ENCODE measurements at regions not wholly inside any gene's neighbourhood (a gene's known extent, or its start where the extent isn't known, plus 50 kb on each side); places are given as distances from the start of the nearest gene placed in this dataset.
"Not testable (repeated sequence)": the region's sequence is repeated elsewhere in the genome, so short reads cannot be mapped to it uniquely, and the experiment has no call there.

DNA sequence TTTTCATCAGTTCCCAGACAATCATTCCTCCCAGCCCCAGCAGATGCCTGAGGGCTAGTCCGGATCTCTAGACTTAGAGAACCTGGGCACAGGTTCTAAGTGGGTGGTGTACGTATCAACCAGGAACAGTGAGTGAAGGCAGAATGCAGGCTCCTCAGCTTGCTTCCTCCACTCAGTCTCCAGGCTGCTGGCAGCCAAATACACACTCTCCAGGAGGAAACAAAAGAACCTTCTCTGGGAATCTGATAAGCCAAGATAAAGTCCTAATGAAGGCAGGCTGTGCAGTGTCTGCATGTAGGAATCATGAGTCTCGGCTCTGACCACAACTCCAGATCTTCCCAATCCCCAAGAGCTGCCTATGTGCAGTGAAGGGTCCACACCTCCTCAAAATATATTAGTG lies 245.7 kb downstream of the SP3 start:
- Histone ChIP-seq H3K9me3 (no peaks in the 10 kb centered on the region), H3K36me3 (no peaks in the 10 kb centered on the region), H3K4me1 (ENCODE audit: insufficient read depth) (no peaks in the 10 kb centered on the region), H3K27me3 (no peaks in the 10 kb centered on the region), H3K4me3 (no peak overlapping the region), H3K27ac (no peak overlapping the region)
- TF ChIP-seq EP300 (IDR thresholded peaks at IDR 0.05): no peak
- intact Hi-C loops (cut with DNase I): no loop called here
- WGBS, 3 donors: 85 to 91% (median 85%) methylated on average over 3 of the region's 3 CpGs
- DNase-seq: no peak

DNA sequence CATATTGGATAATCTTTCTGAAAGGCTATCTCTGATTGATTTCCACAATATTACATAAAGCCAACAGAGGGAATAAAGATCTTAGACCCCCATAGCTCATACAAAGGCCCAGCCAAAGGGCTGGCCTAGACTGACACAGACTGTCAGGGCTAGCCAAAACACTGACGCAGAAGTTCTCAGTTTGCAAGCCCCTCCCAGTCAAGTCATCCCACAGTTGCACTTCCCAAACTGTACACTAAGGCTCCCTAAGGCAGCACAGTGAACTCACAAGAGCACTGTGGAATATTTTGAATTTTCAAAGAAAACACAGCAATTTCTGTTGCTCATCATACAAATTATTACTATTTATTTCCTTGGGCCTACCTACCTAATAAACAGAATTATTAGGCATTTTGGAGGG lies 244.9 kb downstream of the SP3 start:
- TF ChIP-seq EP300 (IDR thresholded peaks at IDR 0.05) (no peak), POLR2A (IDR thresholded peaks at IDR 0.05) (no peak)
- TF ChIP-seq, protein P1, sequence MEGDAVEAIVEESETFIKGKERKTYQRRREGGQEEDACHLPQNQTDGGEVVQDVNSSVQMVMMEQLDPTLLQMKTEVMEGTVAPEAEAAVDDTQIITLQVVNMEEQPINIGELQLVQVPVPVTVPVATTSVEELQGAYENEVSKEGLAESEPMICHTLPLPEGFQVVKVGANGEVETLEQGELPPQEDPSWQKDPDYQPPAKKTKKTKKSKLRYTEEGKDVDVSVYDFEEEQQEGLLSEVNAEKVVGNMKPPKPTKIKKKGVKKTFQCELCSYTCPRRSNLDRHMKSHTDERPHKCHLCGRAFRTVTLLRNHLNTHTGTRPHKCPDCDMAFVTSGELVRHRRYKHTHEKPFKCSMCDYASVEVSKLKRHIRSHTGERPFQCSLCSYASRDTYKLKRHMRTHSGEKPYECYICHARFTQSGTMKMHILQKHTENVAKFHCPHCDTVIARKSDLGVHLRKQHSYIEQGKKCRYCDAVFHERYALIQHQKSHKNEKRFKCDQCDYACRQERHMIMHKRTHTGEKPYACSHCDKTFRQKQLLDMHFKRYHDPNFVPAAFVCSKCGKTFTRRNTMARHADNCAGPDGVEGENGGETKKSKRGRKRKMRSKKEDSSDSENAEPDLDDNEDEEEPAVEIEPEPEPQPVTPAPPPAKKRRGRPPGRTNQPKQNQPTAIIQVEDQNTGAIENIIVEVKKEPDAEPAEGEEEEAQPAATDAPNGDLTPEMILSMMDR (IDR thresholded peaks at IDR 0.05): no peak
- WGBS, 3 donors: 13 to 33% (median 32%) methylated on average over 1 of the region's 1 CpG
- Histone ChIP-seq H3K27ac (no peak overlapping the region), H3K9me3 (no peaks in the 10 kb centered on the region), H3K4me3 (no peak overlapping the region), H3K4me1 (ENCODE audit: insufficient read depth) (no peaks in the 10 kb centered on the region), H3K36me3 (no peaks in the 10 kb centered on the region), H3K27me3 (no peaks in the 10 kb centered on the region)
- intact Hi-C loops (cut with DNase I): no loop called here
- DNase-seq: no peak

DNA sequence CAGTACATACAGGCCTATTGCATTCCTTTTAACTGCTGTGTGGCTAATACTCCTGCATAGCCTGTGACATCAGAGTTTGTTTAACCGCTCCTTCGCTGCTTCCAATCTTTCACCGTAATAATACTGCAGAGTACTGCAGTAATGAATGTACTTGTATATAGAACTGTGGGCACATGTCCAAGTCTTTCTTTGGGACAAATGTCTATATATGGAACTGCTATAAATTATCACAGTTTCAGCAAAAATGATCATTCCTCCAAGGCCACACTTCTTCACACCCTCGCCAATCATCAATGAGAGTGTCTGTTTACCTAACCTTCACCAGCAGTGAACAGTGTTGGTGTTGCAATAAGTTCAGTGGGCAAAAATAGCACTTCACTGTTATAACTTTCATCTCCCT lies 230.4 kb downstream of the SP3 start:
- 76 to 81% (median 78%) methylated on average over 4 of the region's 4 CpGs for WGBS, 3 donors
- no peak overlapping the region for H3K27ac ChIP-seq

DNA sequence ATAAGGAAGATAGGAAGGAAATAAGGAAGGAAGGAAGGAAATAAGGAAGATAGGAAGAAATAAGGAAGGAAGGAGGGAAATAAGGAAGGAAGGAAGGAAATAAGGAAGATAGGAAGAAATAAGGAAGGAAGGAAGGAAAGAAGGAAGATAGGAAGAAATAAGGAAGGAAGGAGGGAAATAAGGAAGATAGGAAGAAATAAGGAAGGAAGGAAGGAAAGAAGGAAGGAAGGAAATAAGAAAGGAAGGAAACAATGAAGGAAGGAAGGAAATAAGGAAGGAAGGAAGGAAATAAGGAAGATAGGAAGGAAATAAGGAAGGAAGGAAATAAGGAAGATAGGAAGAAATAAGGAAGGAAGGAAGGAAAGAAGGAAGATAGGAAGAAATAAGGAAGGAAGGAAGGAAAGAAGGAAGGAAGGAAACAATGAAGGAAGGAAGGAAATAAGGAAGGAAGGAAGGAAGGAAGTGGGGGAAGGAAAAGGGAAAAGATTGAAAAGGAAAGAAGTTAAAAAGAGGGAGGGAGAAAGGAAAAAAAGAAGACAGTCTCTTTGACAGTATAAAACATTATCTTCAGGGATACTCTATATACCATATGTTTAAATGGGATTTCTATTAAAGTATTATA lies 227.1 kb downstream of the SP3 start:
- DNase-seq; H3K36me3 ChIP-seq; H3K27ac ChIP-seq; H3K27me3 ChIP-seq; intact Hi-C loops (cut with DNase I); H3K4me1 ChIP-seq (ENCODE audit: insufficient read depth); H3K4me3 ChIP-seq; H3K9me3 ChIP-seq: not testable (repeated sequence)

More for the DNA sequence above, 230.4 kb downstream of the SP3 start:
- Histone ChIP-seq H3K9me3 (no peaks in the 10 kb centered on the region), H3K36me3 (no peaks in the 10 kb centered on the region), H3K27me3 (no peaks in the 10 kb centered on the region), H3K4me1 (ENCODE audit: insufficient read depth) (no peaks in the 10 kb centered on the region), H3K4me3 (no peak overlapping the region)
- TF ChIP-seq EP300 (IDR thresholded peaks at IDR 0.05) (no peak), POLR2A (IDR thresholded peaks at IDR 0.05) (no peak)
- TF ChIP-seq, protein P1 (IDR thresholded peaks at IDR 0.05): no peak
- intact Hi-C loops (cut with DNase I): loop anchor here in 1 of 4 donors (5.0 kb wide), 1 partner anchor 308 kb away; no protein-coding TSS in a partner anchor
- no peak for DNase-seq

DNA sequence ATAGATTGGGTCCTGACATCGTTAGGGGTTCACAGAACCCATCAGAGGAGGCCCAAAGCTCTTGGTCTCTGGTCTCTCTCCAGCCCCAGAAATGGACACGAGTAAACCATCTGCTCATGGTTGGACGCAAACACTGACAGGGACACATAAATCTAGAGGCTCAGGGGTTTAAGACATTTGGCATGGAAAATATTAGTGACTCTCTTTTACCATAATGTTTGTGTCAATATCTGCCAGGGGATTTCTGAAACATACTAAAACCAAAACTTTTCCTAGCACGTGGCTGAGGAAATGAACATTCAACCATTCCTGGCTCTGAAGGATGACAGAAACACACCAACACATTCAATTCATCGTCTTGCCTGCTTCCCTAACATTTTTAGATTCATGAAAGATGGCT lies 226.2 kb downstream of the SP3 start:
- intact Hi-C loops (cut with DNase I): no loop called here
- 43 to 55% (median 53%) methylated on average over 5 of the region's 5 CpGs for WGBS, 3 donors

More for the DNA sequence above, 226.2 kb downstream of the SP3 start:
- H3K36me3 ChIP-seq: no peaks in the 10 kb centered on the region
- H3K27me3 ChIP-seq: no peaks in the 10 kb centered on the region
- DNase-seq: no peak
- H3K9me3 ChIP-seq: no peaks in the 10 kb centered on the region
- no peak overlapping the region for H3K27ac ChIP-seq
- TF ChIP-seq POLR2A (IDR thresholded peaks at IDR 0.05) (no peak), EP300 (IDR thresholded peaks at IDR 0.05) (no peak)
- TF ChIP-seq, protein P1 (IDR thresholded peaks at IDR 0.05): no peak
- H3K4me1 ChIP-seq (ENCODE audit: insufficient read depth): no peaks in the 10 kb centered on the region
- no peak overlapping the region for H3K4me3 ChIP-seq

Data from ovary (tissue), 7 donors.